ENCODE measurements at regions not wholly inside any gene's neighbourhood (a gene's known extent, or its start where the extent isn't known, plus 50 kb on each side); places are given as distances from the start of the nearest gene placed in this dataset.

DNA sequence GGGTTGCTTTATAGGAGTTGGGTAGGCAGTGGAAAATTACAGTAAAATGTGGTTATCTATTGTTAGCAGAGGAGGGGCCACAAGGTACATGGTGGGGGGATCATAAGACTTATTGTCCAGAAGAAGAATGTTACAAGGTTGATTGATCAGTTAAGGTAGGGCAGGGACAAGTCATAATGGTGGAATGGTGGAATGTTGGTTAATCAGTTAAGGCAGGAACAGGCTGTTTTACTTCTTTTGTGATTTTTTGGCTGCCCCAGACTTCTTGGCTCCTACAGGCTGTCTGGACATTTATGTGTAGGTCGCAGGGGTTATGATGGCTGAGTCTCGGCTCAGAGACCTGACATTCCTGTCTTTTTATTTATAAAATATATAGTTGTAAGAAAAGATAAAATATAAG, 2277.1 kb downstream of the TP53TG3F start:
- TF ChIP-seq, protein P1, sequence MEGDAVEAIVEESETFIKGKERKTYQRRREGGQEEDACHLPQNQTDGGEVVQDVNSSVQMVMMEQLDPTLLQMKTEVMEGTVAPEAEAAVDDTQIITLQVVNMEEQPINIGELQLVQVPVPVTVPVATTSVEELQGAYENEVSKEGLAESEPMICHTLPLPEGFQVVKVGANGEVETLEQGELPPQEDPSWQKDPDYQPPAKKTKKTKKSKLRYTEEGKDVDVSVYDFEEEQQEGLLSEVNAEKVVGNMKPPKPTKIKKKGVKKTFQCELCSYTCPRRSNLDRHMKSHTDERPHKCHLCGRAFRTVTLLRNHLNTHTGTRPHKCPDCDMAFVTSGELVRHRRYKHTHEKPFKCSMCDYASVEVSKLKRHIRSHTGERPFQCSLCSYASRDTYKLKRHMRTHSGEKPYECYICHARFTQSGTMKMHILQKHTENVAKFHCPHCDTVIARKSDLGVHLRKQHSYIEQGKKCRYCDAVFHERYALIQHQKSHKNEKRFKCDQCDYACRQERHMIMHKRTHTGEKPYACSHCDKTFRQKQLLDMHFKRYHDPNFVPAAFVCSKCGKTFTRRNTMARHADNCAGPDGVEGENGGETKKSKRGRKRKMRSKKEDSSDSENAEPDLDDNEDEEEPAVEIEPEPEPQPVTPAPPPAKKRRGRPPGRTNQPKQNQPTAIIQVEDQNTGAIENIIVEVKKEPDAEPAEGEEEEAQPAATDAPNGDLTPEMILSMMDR (IDR thresholded peaks at IDR 0.05; ENCODE audit: borderline replicate concordance, control extremely low read depth, extremely low read depth, insufficient read depth, missing control alignments): no peak
- in situ Hi-C loops (cut with MboI; ENCODE audit: low sequenced_read_pairs, unreplicated experiment): loop anchor here (25.0 kb wide), 1 partner anchor 101 kb away; no protein-coding TSS in a partner anchor

DNA sequence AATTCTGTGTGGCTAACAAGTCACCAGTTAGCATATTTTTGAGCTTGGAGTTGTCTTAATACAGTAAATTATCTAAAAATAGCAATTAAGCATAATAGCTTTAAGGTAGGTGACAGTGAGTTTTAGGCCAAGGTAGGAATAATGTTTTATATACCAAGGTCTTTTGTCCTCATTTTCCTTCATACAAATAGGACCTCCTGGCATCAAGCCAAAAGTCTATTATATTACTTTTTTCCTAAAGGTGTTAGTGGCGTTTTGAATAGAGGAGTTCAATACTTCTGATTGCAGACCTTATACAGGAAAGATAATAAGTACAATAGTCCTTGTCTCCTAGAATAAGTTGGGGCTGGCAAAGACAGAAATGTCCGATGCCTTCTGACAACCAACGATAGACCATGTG, 2277.7 kb downstream of the TP53TG3F start:
- in situ Hi-C loops (cut with MboI; ENCODE audit: low sequenced_read_pairs, unreplicated experiment): loop anchor here (25.0 kb wide), 1 partner anchor 100 kb away; no protein-coding TSS in a partner anchor

More for the DNA sequence above, 2277.1 kb downstream of the TP53TG3F start:
- DNase-seq (ENCODE audit: low spot score): no peak

DNA sequence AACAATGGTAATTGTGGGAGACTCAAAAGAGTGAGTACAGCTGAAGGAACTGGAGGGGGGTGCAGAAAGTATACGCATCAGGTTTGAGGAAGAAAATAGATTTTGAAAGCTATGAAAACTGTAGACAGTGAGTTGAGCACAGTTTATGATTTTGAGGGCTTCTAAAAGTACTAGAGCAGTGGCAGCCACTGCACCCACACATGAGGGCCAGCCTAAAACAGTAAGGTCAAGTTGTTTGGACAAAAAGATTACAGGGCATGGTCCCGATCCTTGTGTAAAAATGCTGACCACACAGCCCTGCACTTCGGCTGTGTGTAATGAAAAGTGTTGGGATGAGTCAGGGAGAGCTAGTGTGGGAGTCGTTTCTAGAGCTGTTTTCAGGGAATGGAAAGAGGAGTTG, 2282.1 kb downstream of the TP53TG3F start:
- DNase-seq (ENCODE audit: low spot score): no peak
- in situ Hi-C loops (cut with MboI; ENCODE audit: low sequenced_read_pairs, unreplicated experiment): loop anchor here (25.0 kb wide), 1 partner anchor 96 kb away; no protein-coding TSS in a partner anchor
- TF ChIP-seq, protein P1 (IDR thresholded peaks at IDR 0.05; ENCODE audit: borderline replicate concordance, control extremely low read depth, extremely low read depth, insufficient read depth, missing control alignments): no peak

More for the DNA sequence above, 2277.7 kb downstream of the TP53TG3F start:
- TF ChIP-seq, protein P1 (IDR thresholded peaks at IDR 0.05; ENCODE audit: borderline replicate concordance, control extremely low read depth, extremely low read depth, insufficient read depth, missing control alignments): no peak
- no peak for DNase-seq (ENCODE audit: low spot score)

DNA sequence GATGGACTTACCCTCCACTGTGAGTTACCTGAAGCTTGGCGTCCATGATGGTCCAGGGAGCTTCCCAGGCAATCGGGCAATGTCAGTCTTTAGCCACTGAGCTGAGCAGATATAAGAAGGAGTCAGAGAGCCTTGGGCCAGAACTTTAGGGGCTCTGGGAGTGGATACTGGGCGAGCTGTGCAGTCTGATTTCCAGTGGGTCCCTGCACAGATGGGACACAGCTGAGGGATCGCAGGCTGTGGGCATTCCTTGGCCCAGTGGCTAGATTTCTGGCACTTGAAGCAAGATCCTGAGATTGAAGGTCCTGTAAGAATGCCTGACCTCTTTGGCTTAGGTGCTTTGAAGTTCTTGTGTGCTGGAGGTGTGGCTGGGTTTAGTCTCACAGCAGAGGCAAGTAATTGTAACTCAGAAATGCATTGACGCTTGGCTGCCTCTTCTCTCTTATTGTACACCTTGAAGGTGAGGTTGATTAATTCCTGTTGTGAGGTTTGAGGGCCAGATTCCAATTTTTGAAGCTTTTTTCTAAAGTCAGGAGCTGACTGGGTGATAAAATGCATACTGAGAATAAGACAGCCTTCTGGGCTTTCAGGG, 2283.8 kb downstream of the TP53TG3F start:
- TF ChIP-seq, protein P1 (IDR thresholded peaks at IDR 0.05; ENCODE audit: borderline replicate concordance, control extremely low read depth, extremely low read depth, insufficient read depth, missing control alignments): no peak
- no peak for DNase-seq (ENCODE audit: low spot score)
- in situ Hi-C loops (cut with MboI; ENCODE audit: low sequenced_read_pairs, unreplicated experiment): loop anchor here (25.0 kb wide), 1 partner anchor 94 kb away; no protein-coding TSS in a partner anchor

DNA sequence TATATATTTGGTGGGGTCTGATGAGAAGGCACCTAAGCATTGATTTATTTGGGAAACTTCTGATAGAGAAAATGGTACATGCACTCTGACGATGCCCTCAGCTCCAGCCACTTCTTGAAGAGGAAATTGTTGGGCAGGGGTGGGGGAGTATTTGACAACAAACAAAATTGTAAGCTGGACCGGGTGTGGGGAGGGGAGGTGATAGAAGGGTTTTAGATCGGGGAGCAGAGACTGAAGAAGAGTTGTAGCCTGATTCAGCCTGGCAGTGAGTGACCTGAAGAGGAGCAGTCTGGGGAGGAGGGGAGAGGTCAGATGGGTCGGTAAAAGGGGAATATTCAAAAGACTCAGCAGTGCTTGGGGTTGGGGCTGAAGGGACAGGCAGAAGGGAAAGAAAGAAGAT, 2284.7 kb downstream of the TP53TG3F start:
- TF ChIP-seq, protein P1 (IDR thresholded peaks at IDR 0.05; ENCODE audit: borderline replicate concordance, control extremely low read depth, extremely low read depth, insufficient read depth, missing control alignments): no peak
- in situ Hi-C loops (cut with MboI; ENCODE audit: low sequenced_read_pairs, unreplicated experiment): loop anchor here (25.0 kb wide), 1 partner anchor 93 kb away; no protein-coding TSS in a partner anchor
- no peak for DNase-seq (ENCODE audit: low spot score)

DNA sequence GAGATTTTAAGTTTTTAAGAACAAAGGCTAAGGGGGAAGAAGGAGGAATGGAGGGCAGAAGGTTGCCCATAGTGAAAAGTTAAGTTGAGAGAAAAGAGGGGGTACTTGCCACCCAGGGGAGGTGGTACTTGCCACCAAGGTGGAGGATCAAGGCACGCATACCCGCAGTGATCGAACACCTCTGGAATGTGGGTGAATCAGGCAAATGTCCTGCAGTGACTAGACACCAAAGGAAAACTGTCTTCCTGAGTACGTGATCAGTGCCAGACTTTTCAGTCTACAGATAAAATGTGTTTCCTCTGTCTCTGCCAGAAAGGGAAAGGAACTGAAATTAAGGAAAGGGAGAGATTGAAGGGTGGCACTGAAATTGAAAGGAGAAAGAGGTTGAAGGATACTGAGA, 2285.3 kb downstream of the TP53TG3F start:
- in situ Hi-C loops (cut with MboI; ENCODE audit: low sequenced_read_pairs, unreplicated experiment): loop anchor here (25.0 kb wide), 1 partner anchor 93 kb away; no protein-coding TSS in a partner anchor
- TF ChIP-seq, protein P1 (IDR thresholded peaks at IDR 0.05; ENCODE audit: borderline replicate concordance, control extremely low read depth, extremely low read depth, insufficient read depth, missing control alignments): no peak
- no peak for DNase-seq (ENCODE audit: low spot score)

Data from GM13976 (cell line).